Endothelial cell of umbilical vein (primary cell): ENCODE measurements at regions not wholly inside any gene's neighbourhood (a gene's known extent, or its start where the extent isn't known, plus 50 kb on each side); places are given as distances from the start of the nearest gene placed in this dataset.

Source experiments
- BruUV-seq: library from RNA; stranded (reverse); fragments of 400-500 nt; replicated peaks from 2 replicates; lab custom pipeline; 2021; lab: Mats Ljungman, UMichigan
- CTCF ChIA-PET: fragments of 300-600, 350-600 bp; sonication (Branson Sonifier 250); formaldehyde crosslinking; loops from one replicate; lab custom pipeline; 2021; ENCODE audit warnings: antibody characterized with exemption, inconsistent platforms; lab: Charles Lee
- POLR2A ChIA-PET: fragments of 300-600, 350-600 bp; sonication (Branson Sonifier 250); formaldehyde crosslinking; loops from one replicate; lab custom pipeline; 2021; ENCODE audit warnings: antibody characterized with exemption, inconsistent platforms; lab: Charles Lee
- DNase-seq: peaks from one replicate; pipeline ENCODE4 v3.0.0-alpha.2; 2011; ENCODE audit warnings: low read depth, low spot score
- FAIRE-seq: peaks from 2 replicates; lab custom pipeline; 2011; peaks lifted over from hg19 to GRCh38; lab: Jason Lieb, UNC
- H2AFZ ChIP-seq: 2 replicates; pipeline ENCODE4 v1.6.0; 2012; ENCODE audit warnings: low read depth, low read length, control low read depth, inconsistent platforms
- H3K27ac ChIP-seq: 2 replicates; pipeline ENCODE4 v1.5.1; 2011; ENCODE audit warnings: low read depth, mild to moderate bottlenecking, control low read depth, low read length, moderate library complexity; ENCODE audit not compliant: insufficient read depth
- H3K27me3 ChIP-seq, 2 experiments: 2 replicates each; pipeline versions ENCODE4 v1.6.0 to v1.6.1; 2011; ENCODE audit warnings: low read length in 2 of 2, mixed read lengths in 1 of 2; ENCODE audit not compliant: control insufficient read depth in 2 of 2, insufficient read depth in 2 of 2
- H3K36me3 ChIP-seq, 2 experiments: 2 replicates in 1 of 2; 3 replicates in 1 of 2; pipeline ENCODE4 v1.5.1; 2011; ENCODE audit warnings: low read length in 2 of 2, mild to moderate bottlenecking in 1 of 2, moderate library complexity in 1 of 2; ENCODE audit not compliant: control insufficient read depth in 2 of 2, insufficient read depth in 2 of 2; ENCODE audit errors: extremely low read depth in 1 of 2
- H3K4me1 ChIP-seq: 3 replicates; pipeline ENCODE4 v1.5.1; 2011; ENCODE audit warnings: mild to moderate bottlenecking, low read length; ENCODE audit not compliant: control insufficient read depth, insufficient read depth; ENCODE audit errors: extremely low read depth
- H3K4me2 ChIP-seq: 2 replicates; pipeline ENCODE4 v1.6.1; 2011; ENCODE audit warnings: low read length, control low read depth, mixed read lengths; ENCODE audit not compliant: insufficient read depth
- H3K4me3 ChIP-seq, 3 experiments: fragments of 200-600 bp in 1 of 3; sonication (generic), shearing (Covaris generic) in 1 of 3; replicated peaks in 1 of 3; 2 replicates each; pipeline ENCODE4 v1.5.1; 2011 to 2016; ENCODE audit warnings: control low read depth in 3 of 3, low read length in 3 of 3, mild to moderate bottlenecking in 2 of 3, inconsistent platforms in 1 of 3, low read depth in 1 of 3, moderate library complexity in 1 of 3; ENCODE audit not compliant: insufficient read depth in 1 of 3
- H3K79me2 ChIP-seq: 2 replicates; pipeline ENCODE4 v1.6.0; 2012; ENCODE audit warnings: low read length, inconsistent platforms; ENCODE audit not compliant: control insufficient read depth, insufficient read depth
- H3K9ac ChIP-seq: replicated peaks from 2 replicates; pipeline ENCODE3; 2011; ENCODE audit warnings: low read length, control low read depth; ENCODE audit not compliant: insufficient read depth; ENCODE audit errors: extremely low read depth
- H3K9me1 ChIP-seq: replicated peaks from 3 replicates; pipeline ENCODE4 v1.6.0; 2011; ENCODE audit warnings: mild to moderate bottlenecking, low read length; ENCODE audit not compliant: control insufficient read depth, insufficient read depth; ENCODE audit errors: extremely low read depth
- H3K9me3 ChIP-seq: replicated peaks from 2 replicates; pipeline ENCODE4 v1.5.1; 2012; ENCODE audit warnings: low read length, inconsistent platforms; ENCODE audit not compliant: control insufficient read depth, insufficient read depth
- H4K20me1 ChIP-seq: replicated peaks from 2 replicates; pipeline ENCODE3; 2011; ENCODE audit warnings: mild to moderate bottlenecking, low read length; ENCODE audit not compliant: control insufficient read depth, insufficient read depth; ENCODE audit errors: extremely low read depth
- EZH2 ChIP-seq: IDR thresholded peaks from 2 replicates; pipeline ENCODE4 v1.6.1; 2012; ENCODE audit warnings: borderline replicate concordance, low read depth, mild to moderate bottlenecking, moderate library complexity, low read length, inconsistent platforms; ENCODE audit not compliant: severe bottlenecking
- FOS ChIP-seq: IDR thresholded peaks from 2 replicates; pipeline ENCODE4 v1.6.1; 2011; ENCODE audit warnings: mild to moderate bottlenecking, low read length, moderate library complexity, borderline replicate concordance; ENCODE audit not compliant: insufficient read depth
- GATA2 ChIP-seq: IDR thresholded peaks from 2 replicates; pipeline ENCODE4 v1.7.0; 2011; ENCODE audit warnings: low read depth, mild to moderate bottlenecking, moderate library complexity, mixed read lengths, low read length; ENCODE audit not compliant: insufficient read length, insufficient read depth
- JUN ChIP-seq: IDR thresholded peaks from 2 replicates; pipeline ENCODE4 v1.6.1; 2011; ENCODE audit warnings: borderline replicate concordance, low read depth; ENCODE audit not compliant: insufficient read length, insufficient read depth
- MAX ChIP-seq: IDR thresholded peaks from 2 replicates; pipeline ENCODE4 v1.6.1; 2011; ENCODE audit not compliant: insufficient read depth, insufficient read length
- MYC ChIP-seq: IDR thresholded peaks from one replicate; pipeline ENCODE4 v1.6.1; 2011; ENCODE audit warnings: mild to moderate bottlenecking, low read depth, low read length
- POLR2A ChIP-seq: IDR thresholded peaks from 2 replicates; pipeline ENCODE4 v1.6.1; 2012; ENCODE audit warnings: low read depth, mild to moderate bottlenecking, control low read depth, low read length
- POLR2AphosphoS5 ChIP-seq: IDR thresholded peaks from 2 replicates; pipeline ENCODE4 v1.6.1; 2012; ENCODE audit warnings: low read depth, mild to moderate bottlenecking, control low read depth, low read length, moderate library complexity; ENCODE audit not compliant: insufficient read depth
- dilution Hi-C: fragments of 300-500 bp; cut with MboI; formaldehyde crosslinking; loops from one replicate; pipeline ENCODE4 v1.15.0; 2019; ENCODE audit warnings: low sequenced_read_pairs; ENCODE audit not compliant: extremely low pct_ligation_motif_present
- intact Hi-C: fragments of 100-400 bp; cut with micrococcal nuclease; formaldehyde crosslinking; loops from one replicate; pipeline ENCODE4 v1.10.0; 2022
- TF ChIP-seq, protein P1 (sequence below), 2 donors: IDR thresholded peaks; 1 replicate in 1 of 2; 2 replicates in 1 of 2; pipeline ENCODE4 v1.5.1; 2011; ENCODE audit warnings: low read length in 2 of 2, mild to moderate bottlenecking in 2 of 2, moderate library complexity in 2 of 2, control low read depth in 1 of 2, inconsistent platforms in 1 of 2, low read depth in 1 of 2; ENCODE audit not compliant: insufficient read depth in 1 of 2; ENCODE audit errors: extremely low read depth in 1 of 2

GRCh38 chr5:145223582-145223981 is 611.6 kb downstream of the PRELID2 start:
- DNase-seq (no peak), FAIRE-seq (no peak)
- H4K20me1 ChIP-seq = no peaks in the 10 kb centered on the region
- H3K27me3 ChIP-seq = no peaks in the 10 kb centered on the region
- H3K9me3 ChIP-seq = no peaks in the 10 kb centered on the region
- no peaks in the 10 kb centered on the region for H3K79me2 ChIP-seq
- no peak overlapping the region for H2AFZ ChIP-seq
- H3K27ac ChIP-seq = no peak overlapping the region
- H3K4me2 ChIP-seq = no peak overlapping the region
- BruUV-seq = no TSS peak
- H3K4me3 ChIP-seq = no peak overlapping the region
- no peaks in the 10 kb centered on the region for H3K9me1 ChIP-seq
- H3K36me3 ChIP-seq = no peaks in the 10 kb centered on the region
- no peak overlapping the region for H3K9ac ChIP-seq
- POLR2A ChIA-PET = no interaction called here
- dilution Hi-C loops (no loop called here), intact Hi-C loops (no loop called here)
- CTCF ChIA-PET = interaction anchor here (2.5 kb wide), 1 partner anchor 14 kb away, joined by 7 read pairs; no protein-coding TSS in a partner anchor
- no peak for TF ChIP-seq FOS
- TF ChIP-seq MYC = no peak
- TF ChIP-seq EZH2 = no peak
- TF ChIP-seq JUN = no peak
- no peak for TF ChIP-seq GATA2
- TF ChIP-seq, protein P1, sequence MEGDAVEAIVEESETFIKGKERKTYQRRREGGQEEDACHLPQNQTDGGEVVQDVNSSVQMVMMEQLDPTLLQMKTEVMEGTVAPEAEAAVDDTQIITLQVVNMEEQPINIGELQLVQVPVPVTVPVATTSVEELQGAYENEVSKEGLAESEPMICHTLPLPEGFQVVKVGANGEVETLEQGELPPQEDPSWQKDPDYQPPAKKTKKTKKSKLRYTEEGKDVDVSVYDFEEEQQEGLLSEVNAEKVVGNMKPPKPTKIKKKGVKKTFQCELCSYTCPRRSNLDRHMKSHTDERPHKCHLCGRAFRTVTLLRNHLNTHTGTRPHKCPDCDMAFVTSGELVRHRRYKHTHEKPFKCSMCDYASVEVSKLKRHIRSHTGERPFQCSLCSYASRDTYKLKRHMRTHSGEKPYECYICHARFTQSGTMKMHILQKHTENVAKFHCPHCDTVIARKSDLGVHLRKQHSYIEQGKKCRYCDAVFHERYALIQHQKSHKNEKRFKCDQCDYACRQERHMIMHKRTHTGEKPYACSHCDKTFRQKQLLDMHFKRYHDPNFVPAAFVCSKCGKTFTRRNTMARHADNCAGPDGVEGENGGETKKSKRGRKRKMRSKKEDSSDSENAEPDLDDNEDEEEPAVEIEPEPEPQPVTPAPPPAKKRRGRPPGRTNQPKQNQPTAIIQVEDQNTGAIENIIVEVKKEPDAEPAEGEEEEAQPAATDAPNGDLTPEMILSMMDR (IDR thresholded peaks at IDR 0.05; ENCODE audit: extremely low read depth in 1 of 2, insufficient read depth in 1 of 2, low read depth in 1 of 2, low read length in 2 of 2) = no peak
- TF ChIP-seq MAX = no peak
- TF ChIP-seq POLR2AphosphoS5 = no peak
- no peak for TF ChIP-seq POLR2A
- no peaks in the 10 kb centered on the region for H3K4me1 ChIP-seq
